ENCODE measurements at regions not wholly inside any gene's neighbourhood (a gene's known extent, or its start where the extent isn't known, plus 50 kb on each side); places are given as distances from the start of the nearest gene placed in this dataset.

GRCh38 chr13:84430015-84430414 is 547.7 kb upstream of the SLITRK1 start:
- H3K27me3 ChIP-seq (replicated peaks in 1 of 2; ENCODE audit: control insufficient read depth in 2 of 2, insufficient read depth in 2 of 2, low read length in 1 of 2): no peaks in the 10 kb centered on the region
- no peak for ATAC-seq
- no peak overlapping the region for H3K4me3 ChIP-seq
- H2AFZ ChIP-seq (ENCODE audit: control insufficient read depth, low read depth, low read length): no peak overlapping the region
- no peak for TF ChIP-seq GABPA (IDR thresholded peaks at IDR 0.05; ENCODE audit: low read depth)
- TF ChIP-seq ESRRA (IDR thresholded peaks at IDR 0.05; ENCODE audit: low read length): no peak
- no peak for TF ChIP-seq REST (IDR thresholded peaks at IDR 0.05; ENCODE audit: low read depth, low read length)
- TF ChIP-seq POU2F2 (IDR thresholded peaks at IDR 0.05; ENCODE audit: borderline replicate concordance, low read depth, low read length): no peak
- no peak for TF ChIP-seq NRF1 (conservative IDR thresholded peaks at IDR 0.05; ENCODE audit: low read depth, low read length)
- no peak for TF ChIP-seq FOS (IDR thresholded peaks at IDR 0.05; ENCODE audit: borderline replicate concordance, extremely low read depth, insufficient read length)
- no peak for TF ChIP-seq BHLHE40 (IDR thresholded peaks at IDR 0.05; ENCODE audit: borderline replicate concordance in 1 of 2, low read depth in 2 of 2, low read length in 1 of 2)
- ChIA-PET CTCF (no interaction called here), RAD21 (ENCODE audit: unreplicated experiment) (no interaction called here), POLR2A (no interaction called here), SMC1A (ENCODE audit: uncharacterized antibody, unreplicated experiment) (no interaction called here)
- 0% methylated on average over 2 of the region's 2 CpGs for WGBS (ENCODE audit: insufficient coverage, insufficient replicate concordance, low lambda C conversion rate, missing lambda C conversion rate)
- H3K79me2 ChIP-seq (ENCODE audit: control insufficient read depth, insufficient read depth, low read length): no peaks in the 10 kb centered on the region
- H3K4me1 ChIP-seq (ENCODE audit: control insufficient read depth, insufficient read depth, low read length): no peaks in the 10 kb centered on the region
- no TSS peak for BruUV-seq (replicated peaks)
- no peaks in the 10 kb centered on the region for H3K36me3 ChIP-seq (ENCODE audit: control insufficient read depth in 2 of 2, insufficient read depth in 2 of 2, low read length in 1 of 2)
- intact Hi-C loops (cut with micrococcal nuclease; ENCODE audit: unreplicated experiment) (no loop called here), in situ Hi-C loops (cut with MboI) (no loop called here)
- H3K27ac ChIP-seq (ENCODE audit: control insufficient read depth, insufficient read depth): no peak overlapping the region
- H3K4me2 ChIP-seq (ENCODE audit: control insufficient read depth, insufficient read depth): no peak overlapping the region
- H3K9ac ChIP-seq (ENCODE audit: control insufficient read depth, insufficient read depth, low read length): no peak overlapping the region
- H4K20me1 ChIP-seq (ENCODE audit: control insufficient read depth, insufficient read depth): no peaks in the 10 kb centered on the region
- no peaks in the 10 kb centered on the region for H3K9me3 ChIP-seq (replicated peaks; ENCODE audit: control insufficient read depth, insufficient read depth, low read length)
- DNase-seq (ENCODE audit: low read depth, low spot score): no peak
- FAIRE-seq: no peak
